ENCODE measurements at regions not wholly inside any gene's neighbourhood (a gene's known extent, or its start where the extent isn't known, plus 50 kb on each side); places are given as distances from the start of the nearest gene placed in this dataset.
"Not testable (repeated sequence)": the region's sequence is repeated elsewhere in the genome, so short reads cannot be mapped to it uniquely, and the experiment has no call there.

GRCh38 chr5:123282444-123282843 lies 140.8 kb downstream of the CEP120 start:
- WGBS (ENCODE audit: extremely low coverage, insufficient read length, low lambda C conversion rate), result no CpG with 5 or more reads among the region's 4 CpGs
- H3K79me1 ChIP-seq (ENCODE audit: insufficient read depth, low read depth, low read length, poor library complexity, severe bottlenecking), result no peaks in the 10 kb centered on the region
- no peak overlapping the region for H3T11ph ChIP-seq (ENCODE audit: low read length)
- H4K5ac ChIP-seq (ENCODE audit: insufficient read length, low read depth, low read length), result no peak overlapping the region
- no peak overlapping the region for H3K4me2 ChIP-seq (ENCODE audit: insufficient read depth, insufficient read length, low read length)
- peaks cover 26 to 27% of the 10 kb centered on the region in 2 experiments for H3K4me1 Mint-ChIP-seq
- no peak for DNase-seq
- TF ChIP-seq CTCF (conservative IDR thresholded peaks at IDR 0.05), result no peak
- no peak overlapping the region for H3K18ac ChIP-seq (ENCODE audit: insufficient read length, low read depth, low read length)
- H3K27me3 Mint-ChIP-seq (ENCODE audit: low read depth), result peaks cover 40% of the 10 kb centered on the region
- no peaks in the 10 kb centered on the region for H4K20me1 ChIP-seq (ENCODE audit: control insufficient read depth, insufficient read depth, insufficient read length)
- H3K23me2 ChIP-seq (ENCODE audit: insufficient read length, low read depth, low read length, poor library complexity, severe bottlenecking), result peaks cover 4% of the 10 kb centered on the region
- H4K8ac ChIP-seq (replicated peaks; ENCODE audit: insufficient read length, low read depth, low read length), result no peak overlapping the region
- no peak overlapping the region for H4K91ac ChIP-seq (ENCODE audit: insufficient read length, low read depth, low read length)
- no peak overlapping the region for H3K23ac ChIP-seq (ENCODE audit: insufficient read length, low read depth, low read length)
- H2AFZ ChIP-seq (ENCODE audit: low read length), result no peak overlapping the region
- H3K4ac ChIP-seq (ENCODE audit: low read depth, low read length), result no peak overlapping the region
- no peak overlapping the region for H2BK120ac ChIP-seq (ENCODE audit: low read depth, low read length, poor library complexity, severe bottlenecking)
- H3K36me3 Mint-ChIP-seq (ENCODE audit: insufficient read depth in 1 of 3, low read depth in 3 of 3), result no peaks in the 10 kb centered on the region
- no peaks in the 10 kb centered on the region for H3K4me1 ChIP-seq (ENCODE audit: insufficient read depth, low read length)
- H3K56ac ChIP-seq (ENCODE audit: insufficient read length, low read depth, low read length), result no peak overlapping the region
- H2BK20ac ChIP-seq (ENCODE audit: low read depth, low read length, poor library complexity, severe bottlenecking), result no peak overlapping the region
- no peak overlapping the region for H3K27ac Mint-ChIP-seq
- no peak overlapping the region for H3K14ac ChIP-seq (ENCODE audit: insufficient read depth, low read length)
- no peak overlapping the region for H3K9ac ChIP-seq (ENCODE audit: extremely low read depth, insufficient read length, low read length)
- no peak overlapping the region for H2BK15ac ChIP-seq (ENCODE audit: low read depth, low read length)
- H3K9me3 ChIP-seq (ENCODE audit: control insufficient read depth, low read depth, low read length), result no peaks in the 10 kb centered on the region
- H3K27ac ChIP-seq (ENCODE audit: insufficient read length, low read depth, low read length), result no peak overlapping the region
- no peak overlapping the region for H2BK12ac ChIP-seq (ENCODE audit: insufficient read length, low read depth, low read length)
- H2BK5ac ChIP-seq (ENCODE audit: insufficient read length, low read length), result no peak overlapping the region
- H3K79me2 ChIP-seq (ENCODE audit: insufficient read depth, low read length), result no peaks in the 10 kb centered on the region
- H2AK5ac ChIP-seq (ENCODE audit: insufficient read length, low read length), result no peak overlapping the region
- H3K27me3 ChIP-seq (ENCODE audit: insufficient read depth, low read length), result no peaks in the 10 kb centered on the region; the same call in 1 of the 2 replicates
- H3K9me3 Mint-ChIP-seq, result no peaks in the 10 kb centered on the region
- no peak overlapping the region for H3K4me3 Mint-ChIP-seq

- H3K23ac ChIP-seq (ENCODE audit: insufficient read length, low read depth, low read length); H2AK5ac ChIP-seq (ENCODE audit: insufficient read length, low read length); H4K20me1 ChIP-seq (ENCODE audit: control insufficient read depth, insufficient read depth, insufficient read length); H3K4me2 ChIP-seq (ENCODE audit: insufficient read depth, insufficient read length, low read length); H2AFZ ChIP-seq (ENCODE audit: low read length); H3K27ac Mint-ChIP-seq; H4K5ac ChIP-seq (ENCODE audit: insufficient read length, low read depth, low read length); H3K14ac ChIP-seq (ENCODE audit: insufficient read depth, low read length); H2BK15ac ChIP-seq (ENCODE audit: low read depth, low read length); H2BK20ac ChIP-seq (ENCODE audit: low read depth, low read length, poor library complexity, severe bottlenecking); H2BK120ac ChIP-seq (ENCODE audit: low read depth, low read length, poor library complexity, severe bottlenecking); H4K91ac ChIP-seq (ENCODE audit: insufficient read length, low read depth, low read length); H2BK12ac ChIP-seq (ENCODE audit: insufficient read length, low read depth, low read length); H3K4me3 Mint-ChIP-seq; H3T11ph ChIP-seq (ENCODE audit: low read length); H3K18ac ChIP-seq (ENCODE audit: insufficient read length, low read depth, low read length); H3K27me3 ChIP-seq (ENCODE audit: insufficient read depth, low read length); H3K9me3 ChIP-seq (ENCODE audit: control insufficient read depth, low read depth, low read length); H2BK5ac ChIP-seq (ENCODE audit: insufficient read length, low read length); H3K79me2 ChIP-seq (ENCODE audit: insufficient read depth, low read length); H3K4ac ChIP-seq (ENCODE audit: low read depth, low read length); H3K9me3 Mint-ChIP-seq; H4K8ac ChIP-seq (replicated peaks; ENCODE audit: insufficient read length, low read depth, low read length); H3K36me3 Mint-ChIP-seq (ENCODE audit: insufficient read depth in 1 of 3, low read depth in 3 of 3); H3K27ac ChIP-seq (ENCODE audit: insufficient read length, low read depth, low read length); H3K23me2 ChIP-seq (ENCODE audit: insufficient read length, low read depth, low read length, poor library complexity, severe bottlenecking); H3K79me1 ChIP-seq (ENCODE audit: insufficient read depth, low read depth, low read length, poor library complexity, severe bottlenecking); H3K4me1 ChIP-seq (ENCODE audit: insufficient read depth, low read length); H3K9ac ChIP-seq (ENCODE audit: extremely low read depth, insufficient read length, low read length); H3K56ac ChIP-seq (ENCODE audit: insufficient read length, low read depth, low read length); DNase-seq: not testable (repeated sequence)
- no CpG with 5 or more reads among the region's 2 CpGs for WGBS (ENCODE audit: extremely low coverage, insufficient read length, low lambda C conversion rate)
- peaks cover 27% of the 10 kb centered on the region for H3K27me3 Mint-ChIP-seq (ENCODE audit: low read depth)
- H3K4me1 Mint-ChIP-seq, result peaks cover 19 to 25% of the 10 kb centered on the region in 2 experiments
Measured at GRCh38 chr5:123280854-123281253, 142.3 kb downstream of the CEP120 start.
